Lower leg skin (tissue), 3 donors: ENCODE measurements at regions not wholly inside any gene's neighbourhood (a gene's known extent, or its start where the extent isn't known, plus 50 kb on each side); places are given as distances from the start of the nearest gene placed in this dataset.

Experiments used
- POLR2A ChIP-seq, 2 donors: fragments of 450-650 bp; IDR thresholded peaks; one replicate each; pipeline ENCODE4 v1.6.1; 2016 to 2017; ENCODE audit warnings: antibody characterized with exemption in 2 of 2, mild to moderate bottlenecking in 1 of 2, moderate library complexity in 1 of 2
- TF ChIP-seq, protein P1 (sequence below), 3 donors: fragments of 450-650 bp; IDR thresholded peaks; one replicate each; pipeline ENCODE4 v1.5.1; 2016; ENCODE audit warnings: antibody characterized with exemption in 3 of 3, mild to moderate bottlenecking in 3 of 3, moderate library complexity in 2 of 3

DNA sequence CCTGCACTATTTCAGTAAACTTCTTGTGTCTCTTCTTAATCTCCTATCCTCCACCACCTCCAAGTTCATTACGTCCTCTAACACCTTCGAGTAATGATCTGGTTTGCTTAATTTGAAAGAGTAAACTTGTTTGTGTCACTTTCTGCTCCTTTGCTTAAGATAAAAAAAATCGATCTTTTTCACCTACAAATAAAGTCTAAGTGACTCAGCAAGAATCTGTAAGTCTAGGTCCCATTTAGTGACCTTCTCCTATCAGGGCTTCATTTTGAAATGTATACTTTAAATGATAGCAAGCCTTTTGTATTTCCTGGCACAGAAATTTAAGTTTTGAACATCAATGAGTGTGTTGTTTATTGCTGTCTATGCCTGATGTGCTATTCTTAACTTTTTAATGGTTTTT is 260.9 kb upstream of the TFPI start:
- TF ChIP-seq POLR2A (IDR thresholded peaks at IDR 0.05), result no peak
- TF ChIP-seq, protein P1, sequence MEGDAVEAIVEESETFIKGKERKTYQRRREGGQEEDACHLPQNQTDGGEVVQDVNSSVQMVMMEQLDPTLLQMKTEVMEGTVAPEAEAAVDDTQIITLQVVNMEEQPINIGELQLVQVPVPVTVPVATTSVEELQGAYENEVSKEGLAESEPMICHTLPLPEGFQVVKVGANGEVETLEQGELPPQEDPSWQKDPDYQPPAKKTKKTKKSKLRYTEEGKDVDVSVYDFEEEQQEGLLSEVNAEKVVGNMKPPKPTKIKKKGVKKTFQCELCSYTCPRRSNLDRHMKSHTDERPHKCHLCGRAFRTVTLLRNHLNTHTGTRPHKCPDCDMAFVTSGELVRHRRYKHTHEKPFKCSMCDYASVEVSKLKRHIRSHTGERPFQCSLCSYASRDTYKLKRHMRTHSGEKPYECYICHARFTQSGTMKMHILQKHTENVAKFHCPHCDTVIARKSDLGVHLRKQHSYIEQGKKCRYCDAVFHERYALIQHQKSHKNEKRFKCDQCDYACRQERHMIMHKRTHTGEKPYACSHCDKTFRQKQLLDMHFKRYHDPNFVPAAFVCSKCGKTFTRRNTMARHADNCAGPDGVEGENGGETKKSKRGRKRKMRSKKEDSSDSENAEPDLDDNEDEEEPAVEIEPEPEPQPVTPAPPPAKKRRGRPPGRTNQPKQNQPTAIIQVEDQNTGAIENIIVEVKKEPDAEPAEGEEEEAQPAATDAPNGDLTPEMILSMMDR (IDR thresholded peaks at IDR 0.05), result no peak
